ENCODE measurements at regions not wholly inside any gene's neighbourhood (a gene's known extent, or its start where the extent isn't known, plus 50 kb on each side); places are given as distances from the start of the nearest gene placed in this dataset.

DNA sequence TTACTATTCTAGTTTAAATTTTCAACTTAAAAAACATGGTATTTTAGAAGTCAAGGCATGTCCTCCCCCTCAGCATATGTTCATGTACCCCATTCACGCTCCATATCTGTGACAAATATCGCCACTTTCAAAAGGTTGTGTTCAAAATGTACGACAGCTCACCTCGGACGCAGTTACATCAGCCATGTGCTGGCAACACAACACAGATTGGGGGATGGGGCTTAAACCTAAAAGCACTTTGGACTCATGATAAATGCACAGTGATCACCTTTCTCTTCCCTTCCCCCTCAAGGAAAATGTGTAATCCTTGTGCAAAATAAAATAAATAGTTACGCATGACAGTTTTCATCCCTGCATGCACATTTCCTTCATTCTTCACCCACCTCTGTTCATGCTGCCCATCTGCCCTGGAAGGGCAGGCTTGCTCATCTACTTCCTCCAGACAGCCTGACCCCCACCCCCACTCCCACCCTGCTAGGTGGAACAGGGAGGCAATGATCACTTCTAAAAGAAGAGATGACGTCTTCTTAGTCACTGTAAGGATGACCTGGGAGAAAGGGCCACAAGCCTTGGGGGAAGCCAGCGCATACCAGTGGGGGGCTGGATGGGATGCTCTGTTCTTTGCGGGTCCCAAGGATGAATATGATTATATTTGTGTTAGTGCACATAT is 271.4 kb upstream of the SEMA6D start:
- Mint-ChIP-seq H3K4me3 (no peak overlapping the region), H3K36me3 (ENCODE audit: low read depth) (no peaks in the 10 kb centered on the region), H3K27ac (ENCODE audit: unreplicated experiment) (no peak overlapping the region), H3K9me3 (no peaks in the 10 kb centered on the region), H3K4me1 (no peaks in the 10 kb centered on the region), H3K27me3 (ENCODE audit: low read depth) (peaks cover 3% of the 10 kb centered on the region)
- no peak for DNase-seq (ENCODE audit: low read depth, low spot score)
- TF ChIP-seq, protein P1, sequence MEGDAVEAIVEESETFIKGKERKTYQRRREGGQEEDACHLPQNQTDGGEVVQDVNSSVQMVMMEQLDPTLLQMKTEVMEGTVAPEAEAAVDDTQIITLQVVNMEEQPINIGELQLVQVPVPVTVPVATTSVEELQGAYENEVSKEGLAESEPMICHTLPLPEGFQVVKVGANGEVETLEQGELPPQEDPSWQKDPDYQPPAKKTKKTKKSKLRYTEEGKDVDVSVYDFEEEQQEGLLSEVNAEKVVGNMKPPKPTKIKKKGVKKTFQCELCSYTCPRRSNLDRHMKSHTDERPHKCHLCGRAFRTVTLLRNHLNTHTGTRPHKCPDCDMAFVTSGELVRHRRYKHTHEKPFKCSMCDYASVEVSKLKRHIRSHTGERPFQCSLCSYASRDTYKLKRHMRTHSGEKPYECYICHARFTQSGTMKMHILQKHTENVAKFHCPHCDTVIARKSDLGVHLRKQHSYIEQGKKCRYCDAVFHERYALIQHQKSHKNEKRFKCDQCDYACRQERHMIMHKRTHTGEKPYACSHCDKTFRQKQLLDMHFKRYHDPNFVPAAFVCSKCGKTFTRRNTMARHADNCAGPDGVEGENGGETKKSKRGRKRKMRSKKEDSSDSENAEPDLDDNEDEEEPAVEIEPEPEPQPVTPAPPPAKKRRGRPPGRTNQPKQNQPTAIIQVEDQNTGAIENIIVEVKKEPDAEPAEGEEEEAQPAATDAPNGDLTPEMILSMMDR (conservative IDR thresholded peaks at IDR 0.05): no peak

DNA sequence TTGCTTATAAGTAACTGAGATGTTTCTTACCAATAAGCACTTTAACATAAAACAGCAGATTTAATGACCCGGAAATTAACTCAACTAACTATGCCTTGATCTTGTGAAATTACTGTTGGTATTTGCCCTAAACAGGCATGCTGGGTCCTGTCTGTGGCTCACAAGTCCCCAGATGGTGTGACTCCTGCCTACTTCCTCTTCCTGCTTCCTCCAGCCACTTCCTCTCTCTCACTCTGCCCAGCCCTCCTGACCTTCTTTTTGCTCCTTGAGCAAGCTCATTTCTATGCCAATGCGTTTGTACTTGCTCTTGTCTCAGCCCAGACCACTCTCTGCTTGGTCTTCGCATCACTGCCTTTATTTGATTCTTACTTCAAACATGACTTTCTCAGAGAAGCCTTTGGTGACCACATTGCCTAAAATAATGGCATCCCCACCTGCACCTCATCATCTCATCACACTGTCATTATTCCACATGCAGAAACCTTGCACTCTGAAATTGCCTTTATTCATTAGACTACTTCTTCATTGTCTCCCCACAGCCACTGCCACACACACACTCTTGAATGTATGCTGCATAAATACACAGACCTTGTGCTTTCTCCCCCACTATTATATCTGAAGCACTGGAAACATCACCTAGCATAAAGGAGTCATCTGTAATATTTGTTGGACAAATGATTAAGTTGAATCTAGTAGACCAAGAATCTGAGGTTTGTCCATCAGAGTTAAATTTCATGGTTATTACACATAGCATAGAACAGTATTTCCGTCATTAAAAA is 256.3 kb upstream of the SEMA6D start:
- no peaks in the 10 kb centered on the region for H3K9me3 Mint-ChIP-seq
- no peak for DNase-seq (ENCODE audit: low read depth, low spot score)
- H3K27me3 Mint-ChIP-seq (ENCODE audit: low read depth): no peaks in the 10 kb centered on the region
- no peak overlapping the region for H3K27ac Mint-ChIP-seq (ENCODE audit: unreplicated experiment)
- TF ChIP-seq, protein P1 (conservative IDR thresholded peaks at IDR 0.05): no peak
- H3K36me3 Mint-ChIP-seq (ENCODE audit: low read depth): no peaks in the 10 kb centered on the region
- no peak overlapping the region for H3K4me3 Mint-ChIP-seq
- H3K4me1 Mint-ChIP-seq: peaks cover 6% of the 10 kb centered on the region

DNA sequence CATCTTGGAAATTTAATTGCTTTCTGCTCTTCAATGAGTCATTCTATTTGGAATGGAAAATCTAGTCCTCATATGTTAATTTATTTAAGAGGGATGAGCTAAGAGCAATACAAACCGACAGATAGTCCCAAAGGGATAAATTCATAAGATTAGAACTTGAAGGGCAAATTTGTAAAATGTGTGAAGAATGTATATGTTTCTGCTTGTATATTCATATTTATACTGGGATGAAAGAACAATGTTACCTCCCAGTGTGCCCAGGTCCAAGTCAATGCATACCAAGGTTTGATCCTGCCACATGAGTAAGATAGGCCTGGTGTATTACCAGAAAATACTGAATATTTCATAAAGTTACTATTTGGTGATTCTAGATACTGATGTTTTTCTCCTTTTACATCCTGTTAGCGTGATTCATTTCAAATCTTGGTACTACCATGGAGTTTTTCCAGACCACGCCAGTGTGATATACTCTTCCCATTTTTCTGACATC is 255.6 kb upstream of the SEMA6D start:
- TF ChIP-seq, protein P1 (conservative IDR thresholded peaks at IDR 0.05): no peak
- no peak for DNase-seq (ENCODE audit: low read depth, low spot score)
- Mint-ChIP-seq H3K36me3 (ENCODE audit: low read depth) (no peaks in the 10 kb centered on the region), H3K27me3 (ENCODE audit: low read depth) (no peaks in the 10 kb centered on the region), H3K4me3 (no peak overlapping the region), H3K27ac (ENCODE audit: unreplicated experiment) (no peak overlapping the region), H3K9me3 (peaks cover 3% of the 10 kb centered on the region), H3K4me1 (peaks cover 6% of the 10 kb centered on the region)

DNA sequence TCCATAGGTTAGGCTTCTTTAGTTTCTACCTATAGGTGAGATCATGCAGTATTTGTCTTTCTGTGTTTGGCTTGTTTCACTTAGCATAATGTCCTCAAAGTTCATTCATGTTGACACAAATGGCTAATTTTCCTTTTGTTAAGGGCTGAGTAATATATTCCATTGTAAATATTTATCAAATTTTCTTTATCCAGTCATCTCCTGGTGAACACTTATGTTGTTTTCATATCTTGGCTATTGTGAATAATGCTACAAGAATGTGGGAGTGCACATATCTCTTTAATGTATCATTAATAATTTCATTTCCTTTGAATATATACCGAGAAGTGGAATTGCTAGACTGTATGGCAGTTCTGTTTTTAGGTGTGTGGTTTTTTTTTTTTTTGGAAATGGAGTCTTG is 250.9 kb upstream of the SEMA6D start:
- H3K4me1 Mint-ChIP-seq: peaks cover 2% of the 10 kb centered on the region
- no peaks in the 10 kb centered on the region for H3K36me3 Mint-ChIP-seq (ENCODE audit: low read depth)
- no peak overlapping the region for H3K27ac Mint-ChIP-seq (ENCODE audit: unreplicated experiment)
- DNase-seq (ENCODE audit: low read depth, low spot score): no peak
- TF ChIP-seq, protein P1 (conservative IDR thresholded peaks at IDR 0.05): no peak
- H3K9me3 Mint-ChIP-seq: peaks cover 3% of the 10 kb centered on the region
- no peaks in the 10 kb centered on the region for H3K27me3 Mint-ChIP-seq (ENCODE audit: low read depth)
- H3K4me3 Mint-ChIP-seq: no peak overlapping the region

DNA sequence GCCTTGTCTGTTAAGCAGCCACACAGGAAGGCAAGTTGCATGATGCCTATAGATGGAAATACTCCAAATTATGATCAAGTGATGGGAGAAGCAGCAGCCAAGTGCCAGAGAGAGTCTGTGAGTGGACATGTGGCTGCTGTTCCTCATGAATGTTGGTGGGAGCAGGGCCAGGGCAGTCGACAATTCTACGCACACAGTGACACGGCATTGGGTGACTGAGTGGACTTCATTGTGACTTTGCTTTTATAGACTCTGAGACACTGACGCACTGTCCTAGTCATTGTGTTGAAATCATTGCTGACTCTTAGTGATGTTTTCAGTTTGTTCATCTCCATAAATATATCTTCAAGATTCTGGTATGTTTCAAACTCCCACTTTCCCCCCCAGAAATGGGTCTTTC is 246.3 kb upstream of the SEMA6D start:
- Mint-ChIP-seq H3K36me3 (ENCODE audit: low read depth) (no peaks in the 10 kb centered on the region), H3K27me3 (ENCODE audit: low read depth) (no peaks in the 10 kb centered on the region), H3K4me3 (no peak overlapping the region), H3K27ac (ENCODE audit: unreplicated experiment) (no peak overlapping the region), H3K4me1 (peaks cover 5% of the 10 kb centered on the region), H3K9me3 (peaks cover 6% of the 10 kb centered on the region)
- no peak for DNase-seq (ENCODE audit: low read depth, low spot score)
- TF ChIP-seq, protein P1 (conservative IDR thresholded peaks at IDR 0.05): no peak
